NCI-H1092 (cell line): ENCODE measurements at regions not wholly inside any gene's neighbourhood (a gene's known extent, or its start where the extent isn't known, plus 50 kb on each side); places are given as distances from the start of the nearest gene placed in this dataset.

Experiments used
- DNase-seq: peaks from one replicate; lab custom pipeline; 2025; lab: John Stamatoyannopoulos, UW

DNA sequence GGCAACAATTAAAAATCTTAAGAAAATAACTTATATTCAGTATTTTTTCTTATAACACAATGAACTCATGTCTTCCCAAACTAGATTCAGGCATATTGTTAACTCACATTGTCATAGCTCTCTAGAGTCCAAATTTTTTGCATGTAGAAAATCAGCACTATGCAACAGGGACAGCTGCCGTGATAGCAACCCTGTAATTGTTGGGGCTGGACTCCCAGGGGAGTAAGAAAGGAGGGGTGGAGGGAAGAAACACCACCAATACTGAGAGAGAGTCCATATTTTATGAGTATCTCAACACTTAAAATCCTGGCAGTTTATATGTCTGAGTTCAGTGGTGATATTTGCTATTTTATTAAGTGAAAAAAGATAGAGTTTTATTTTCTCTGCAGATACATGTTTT lies 89.6 kb upstream of the HS3ST5 start:
- no peak for DNase-seq

DNA sequence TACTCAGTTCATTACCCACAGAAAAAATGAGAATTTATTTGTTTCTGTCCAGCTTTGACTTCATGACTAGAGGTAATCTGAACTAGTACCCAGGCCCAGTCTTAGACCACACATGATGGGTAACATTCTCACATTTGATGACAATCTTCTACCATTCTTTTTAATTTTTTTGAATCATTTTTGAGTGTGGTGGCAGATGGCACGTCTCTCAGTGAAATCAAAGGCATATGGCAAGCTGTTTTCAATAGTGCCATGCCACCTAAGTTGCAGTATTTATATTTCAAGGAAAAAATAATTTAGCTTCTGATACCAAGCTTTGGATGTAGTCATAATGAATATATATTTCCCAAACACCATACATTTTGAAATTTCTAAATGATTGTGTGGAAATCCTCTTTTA lies 88.8 kb upstream of the HS3ST5 start:
- no peak for DNase-seq

DNA sequence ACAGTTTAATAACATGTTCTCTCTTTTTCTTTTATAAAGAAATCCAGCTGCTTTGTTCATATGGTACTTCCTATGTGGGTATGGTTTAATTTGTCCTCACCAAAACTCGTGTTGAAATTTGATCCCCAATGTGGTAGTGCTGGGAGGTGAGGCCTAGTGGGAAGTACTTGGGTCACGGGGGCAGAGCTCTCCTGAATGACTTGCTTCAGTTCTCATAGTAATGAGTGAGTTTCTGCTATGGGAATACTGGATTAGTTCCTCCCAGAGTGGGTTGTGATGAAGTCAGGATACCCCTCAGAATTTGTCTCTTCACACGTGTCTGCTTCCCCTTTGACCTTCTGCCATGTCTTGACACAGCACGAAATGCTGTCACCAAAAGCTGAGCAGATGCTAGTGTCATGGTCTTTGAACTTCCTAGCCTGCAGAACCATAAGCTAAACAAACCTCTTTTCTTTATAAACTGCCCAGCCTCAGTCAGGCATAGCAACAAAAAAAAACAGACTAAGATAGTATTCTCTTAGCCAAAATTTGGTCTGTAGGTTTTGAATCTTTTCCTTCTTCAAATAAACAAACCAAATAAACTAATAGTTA lies 87.8 kb upstream of the HS3ST5 start:
- no peak for DNase-seq

DNA sequence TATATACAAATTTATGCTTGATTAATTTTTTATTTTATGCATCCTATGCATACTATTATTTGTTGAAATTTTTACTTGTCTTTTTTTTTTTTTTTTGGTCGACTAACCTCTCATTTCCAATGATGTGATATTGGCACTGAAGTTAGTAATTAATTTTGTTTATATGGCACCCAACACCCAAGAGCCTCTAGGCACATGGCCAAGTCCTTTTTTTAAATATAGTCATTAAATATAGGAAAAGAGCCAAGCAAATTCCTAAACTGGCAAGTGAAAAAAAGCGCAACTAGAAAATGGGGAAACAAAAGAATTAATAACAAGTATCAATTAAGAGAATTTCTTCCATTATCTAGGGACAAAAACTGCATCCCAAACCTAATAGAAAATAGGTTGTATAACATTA lies 85.5 kb upstream of the HS3ST5 start:
- no peak for DNase-seq

DNA sequence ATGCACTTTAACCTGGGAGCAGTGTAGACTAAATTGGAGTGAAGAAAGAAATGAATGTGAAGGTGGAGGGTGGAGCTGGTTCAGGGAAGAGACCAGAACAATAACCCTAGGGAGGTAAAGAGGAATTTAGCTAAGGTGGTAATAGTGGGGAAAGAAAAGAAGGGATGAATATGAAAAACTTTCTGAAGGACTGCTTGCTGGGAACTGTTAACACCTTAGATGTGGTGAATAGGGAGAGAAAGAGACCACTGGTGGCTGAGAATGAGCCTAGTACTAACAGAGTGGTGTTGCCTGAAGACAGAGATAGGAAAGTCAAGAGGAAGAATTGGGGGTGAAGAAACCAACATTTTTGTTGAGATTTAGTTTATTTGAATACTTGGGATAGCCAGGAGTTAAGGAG lies 78.4 kb upstream of the HS3ST5 start:
- DNase-seq, result no peak

DNA sequence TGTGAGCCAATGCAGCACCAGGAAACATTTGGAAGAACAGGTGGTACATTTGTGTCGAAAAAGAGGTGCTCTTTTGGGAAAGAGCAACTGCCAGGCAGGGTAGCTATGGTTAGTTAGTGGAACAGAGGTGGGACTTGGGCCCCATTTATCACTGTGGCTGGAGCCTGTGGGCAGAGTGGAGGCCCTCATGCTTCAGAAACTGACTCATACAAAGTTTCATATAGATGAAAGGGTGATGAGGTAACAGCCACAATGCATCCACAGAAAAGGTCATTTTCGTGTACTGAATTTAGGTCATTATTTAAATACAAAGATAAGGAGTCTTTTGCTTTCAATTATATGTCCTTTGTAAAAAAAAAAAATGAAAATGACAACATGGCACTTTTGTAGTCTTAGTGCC lies 76.4 kb upstream of the HS3ST5 start:
- DNase-seq, result no peak

DNA sequence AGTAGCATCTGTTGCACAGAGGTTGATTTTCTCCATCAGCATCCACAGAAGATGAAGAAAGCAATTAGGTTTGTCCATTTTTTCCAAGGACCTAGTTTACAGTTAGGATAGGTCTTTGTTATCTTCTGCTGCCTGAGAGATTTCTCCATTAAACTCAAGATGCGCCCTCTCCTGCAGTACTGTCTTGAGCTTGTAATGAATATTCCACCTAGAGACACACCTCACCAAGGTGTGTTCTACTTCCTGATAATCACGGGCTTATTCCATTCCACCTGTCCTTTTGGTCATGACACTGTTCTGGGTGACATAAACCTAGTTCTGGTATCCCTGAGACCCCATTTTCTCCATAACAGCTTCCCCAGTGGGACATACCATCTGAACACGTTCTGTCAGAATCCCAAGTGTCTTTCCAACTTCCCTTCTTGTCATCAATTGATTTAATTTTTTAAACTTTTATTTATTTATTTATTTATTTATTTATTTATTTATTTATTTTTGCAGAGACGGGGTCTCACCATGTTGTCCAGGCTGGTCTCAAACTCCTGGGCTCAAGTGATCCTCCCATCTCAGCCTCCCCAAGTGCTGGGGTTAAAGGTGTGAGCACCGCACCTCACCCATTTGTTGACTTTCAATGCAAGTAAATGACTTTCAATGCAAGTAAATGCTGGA lies 75.6 kb upstream of the HS3ST5 start:
- DNase-seq, result no peak

DNA sequence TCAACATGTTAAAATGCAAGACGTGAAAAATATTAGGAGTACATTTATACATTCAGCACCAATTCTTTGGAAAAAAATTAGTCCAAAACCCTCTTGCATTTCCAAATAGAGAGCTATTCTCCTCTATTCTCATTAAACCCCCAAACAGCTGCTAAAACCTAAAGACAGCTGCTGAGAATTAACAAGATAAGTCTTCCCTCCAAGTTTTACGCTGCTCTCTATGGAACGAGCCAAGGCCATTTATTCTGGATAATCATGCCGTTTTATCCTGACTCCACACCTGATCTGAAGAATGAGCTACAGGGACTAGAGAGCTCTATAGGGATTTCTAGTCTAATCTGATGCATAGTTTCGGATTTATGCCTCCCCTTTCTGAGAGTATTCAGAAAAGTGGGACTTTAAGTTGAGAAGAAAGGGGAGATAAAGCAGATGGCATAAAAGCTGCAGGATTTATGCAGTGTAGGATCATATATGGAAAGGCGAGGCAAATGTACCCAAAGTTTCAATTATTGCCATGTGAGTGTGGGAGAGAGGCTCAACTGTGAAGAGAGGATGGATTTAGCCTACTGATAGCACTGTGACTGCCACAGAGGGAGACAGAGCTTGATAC lies 64.7 kb upstream of the HS3ST5 start:
- no peak for DNase-seq

DNA sequence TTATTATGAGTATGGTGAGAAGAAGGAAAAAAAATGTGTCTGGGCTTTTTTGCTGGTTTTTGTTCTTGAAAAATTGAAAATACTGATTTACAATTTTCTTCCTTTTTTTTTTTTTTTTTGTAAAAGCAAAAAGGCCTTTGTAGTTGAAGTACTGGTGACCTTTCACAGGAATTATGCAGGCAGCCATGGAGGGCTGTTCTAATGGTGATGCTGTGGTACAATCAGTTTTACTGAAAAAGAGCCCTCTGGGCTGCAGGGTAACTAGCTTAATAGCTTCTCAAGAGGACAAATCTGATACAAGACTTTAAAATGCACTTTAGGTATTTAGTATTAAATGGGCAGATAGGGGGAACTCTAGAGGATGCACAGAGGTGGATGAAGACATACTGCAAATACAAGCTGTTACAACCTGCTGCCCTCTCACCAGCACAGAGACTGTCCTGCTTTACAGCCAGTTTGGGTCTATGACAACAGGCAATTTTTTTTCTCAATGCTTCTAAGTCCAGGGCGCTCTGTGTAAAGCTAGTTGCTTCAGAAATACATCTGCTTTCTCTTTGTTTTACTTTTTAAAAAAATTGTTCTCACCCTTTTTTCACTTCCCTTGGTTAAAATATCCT lies 61.6 kb upstream of the HS3ST5 start:
- no peak for DNase-seq

DNA sequence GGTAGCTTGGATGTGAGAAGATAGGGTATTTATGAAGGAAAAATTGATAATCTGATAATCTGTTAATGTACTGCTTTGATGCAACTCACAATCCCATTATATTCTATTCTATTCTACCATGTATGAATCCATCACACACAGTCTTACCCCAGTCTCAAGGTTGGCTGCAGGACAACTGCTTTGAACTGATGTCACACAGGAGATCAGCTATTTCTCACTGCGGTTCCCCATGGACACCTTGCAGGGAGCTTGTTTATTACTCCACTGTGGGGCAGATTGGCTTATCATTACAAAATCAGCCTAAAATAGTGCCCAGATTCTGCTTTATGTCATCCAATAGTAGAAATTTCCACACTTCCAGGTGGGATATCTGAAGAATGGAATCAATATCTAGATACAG lies 61.0 kb upstream of the HS3ST5 start:
- no peak for DNase-seq

DNA sequence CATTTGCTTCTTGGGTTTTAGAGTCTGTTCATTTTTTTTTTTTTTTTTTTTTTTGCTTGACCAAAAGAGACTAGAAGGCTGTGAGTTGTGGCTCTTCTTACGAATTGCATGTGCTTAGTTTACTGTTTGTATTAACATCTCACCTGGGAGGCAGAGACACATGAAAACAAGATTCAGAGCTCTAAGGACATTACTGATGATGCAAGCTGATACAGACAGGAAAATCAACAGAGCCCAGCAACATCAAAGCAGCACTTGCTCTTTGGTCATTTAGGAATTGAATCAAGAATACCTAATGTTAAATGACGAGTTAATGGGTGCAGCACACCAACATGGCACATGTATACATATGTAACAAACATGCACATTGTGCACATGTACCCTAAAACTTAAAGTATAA lies 55.7 kb upstream of the HS3ST5 start:
- no peak for DNase-seq
